K562 (cell line): ENCODE measurements at regions not wholly inside any gene's neighbourhood (a gene's known extent, or its start where the extent isn't known, plus 50 kb on each side); places are given as distances from the start of the nearest gene placed in this dataset.

Experiments used
- ATAC-seq: fragments of 200-7000 bp; cut with Tn5 transposase; 3 replicates; pipeline ENCODE4 v1.9.1; 2020; ENCODE audit warnings: moderate library complexity
- BruUV-seq: library from RNA; stranded (reverse); fragments of 400-500 nt; replicated peaks from 2 replicates; lab custom pipeline; 2021; lab: Mats Ljungman, UMichigan
- CTCF ChIA-PET: fragments of 300-600 bp; formaldehyde crosslinking; extraction: SDS; loops from one replicate; lab custom pipeline; 2021; ENCODE audit warnings: low intra/inter-chr PET ratio; lab: Yijun Ruan, JAX
- POLR2A ChIA-PET: fragments of 300-600, 350-650 bp; sonication (Branson Sonifier 250); formaldehyde crosslinking; extraction: SDS; loops from one replicate; lab custom pipeline; 2021; ENCODE audit warnings: antibody characterized with exemption, inconsistent platforms; lab: Yijun Ruan, JAX
- DNase-seq, 4 experiments: peaks; one replicate each; pipeline versions ENCODE4 v3.0.0 to v3.0.0-alpha.2; 2011 to 2018; ENCODE audit warnings: low spot score in 3 of 4, mixed read lengths in 3 of 4; ENCODE audit errors: extremely low read depth in 1 of 4
- FAIRE-seq: peaks from 2 replicates; lab custom pipeline; 2011; peaks lifted over from hg19 to GRCh38; lab: Jason Lieb, UNC
- H2AFZ ChIP-seq: 2 replicates; pipeline ENCODE4 v1.6.0; 2011; ENCODE audit warnings: low read depth, low read length, control low read depth, inconsistent platforms
- H3K27ac ChIP-seq: fragments of 200-600 bp; 3 replicates; pipeline ENCODE4 v1.8.0; 2011; ENCODE audit warnings: low read depth, mild to moderate bottlenecking, control low read depth, inconsistent platforms, low read length, moderate library complexity, mixed read lengths; ENCODE audit errors: extremely low read depth
- H3K27me3 ChIP-seq, 2 experiments: fragments of 300-600 bp in 1 of 2; 2 replicates in 1 of 2; 3 replicates in 1 of 2; pipeline versions ENCODE4 v1.6.0 to v1.8.0; 2011; ENCODE audit warnings: inconsistent platforms in 2 of 2, low read length in 2 of 2, mild to moderate bottlenecking in 1 of 2, mixed read lengths in 1 of 2, moderate library complexity in 1 of 2; ENCODE audit not compliant: control insufficient read depth in 2 of 2, insufficient read depth in 2 of 2
- H3K36me3 ChIP-seq: fragments of 300-600 bp; 3 replicates; pipeline ENCODE4 v1.8.0; 2011; ENCODE audit warnings: mild to moderate bottlenecking, low read length, inconsistent platforms; ENCODE audit not compliant: control insufficient read depth, insufficient read depth
- H3K4me1 ChIP-seq, 2 experiments: fragments of 200-600 bp in 1 of 2; replicated peaks in 1 of 2; 2 replicates in 1 of 2; 3 replicates in 1 of 2; pipeline versions ENCODE4 v1.5.1 to v1.8.0; 2011; ENCODE audit warnings: inconsistent platforms in 2 of 2, low read length in 2 of 2, mild to moderate bottlenecking in 1 of 2, mixed read lengths in 1 of 2, moderate library complexity in 1 of 2; ENCODE audit not compliant: control insufficient read depth in 2 of 2, insufficient read depth in 2 of 2
- H3K4me2 ChIP-seq: 2 replicates; pipeline ENCODE4 v1.6.1; 2011; ENCODE audit warnings: low read length, control low read depth, inconsistent platforms, mixed read lengths; ENCODE audit not compliant: insufficient read depth
- H3K4me3 ChIP-seq: fragments of 200-600 bp; sonication (generic), shearing (Covaris generic); 2 replicates; pipeline ENCODE4 v1.5.1; 2016; ENCODE audit warnings: control low read depth, inconsistent platforms
- H3K79me2 ChIP-seq: fragments of 200-600 bp; 3 replicates; pipeline ENCODE4 v1.8.0; 2011; ENCODE audit warnings: low read length, inconsistent platforms; ENCODE audit not compliant: control insufficient read depth, insufficient read depth
- H3K9ac ChIP-seq, 2 experiments: 2 replicates each; pipeline versions ENCODE4 v1.6.0 to v1.6.1; 2011; ENCODE audit warnings: low read depth in 2 of 2, low read length in 2 of 2, control low read depth in 1 of 2, inconsistent platforms in 1 of 2, mild to moderate bottlenecking in 1 of 2, mixed read lengths in 1 of 2; ENCODE audit not compliant: insufficient read depth in 1 of 2
- H3K9me1 ChIP-seq: one replicate; pipeline ENCODE4 v1.6.0; 2011; ENCODE audit warnings: inconsistent platforms, mild to moderate bottlenecking, low read length, moderate library complexity; ENCODE audit not compliant: control insufficient read depth, insufficient read depth
- H3K9me3 ChIP-seq: replicated peaks from 2 replicates; pipeline ENCODE4 v1.5.1; 2011; ENCODE audit warnings: low read depth, low read length, inconsistent platforms; ENCODE audit not compliant: control insufficient read depth, insufficient read depth
- H4K20me1 ChIP-seq: replicated peaks from 2 replicates; pipeline ENCODE4 v1.6.1; 2011; ENCODE audit warnings: low read length, inconsistent platforms, mixed read lengths; ENCODE audit not compliant: control insufficient read depth, insufficient read depth
- CBX1 ChIP-seq: sonication (generic); IDR thresholded peaks from 2 replicates; pipeline ENCODE4 v1.6.1; 2016; ENCODE audit warnings: antibody characterized with exemption, low read depth, mild to moderate bottlenecking
- CREB1 ChIP-seq, 2 experiments: sonication (generic) in 1 of 2; formaldehyde crosslinking in 1 of 2; IDR thresholded peaks; 2 replicates each; pipeline versions ENCODE4 v1.6.1 to v1.8.0; 2012 to 2022; ENCODE audit warnings: inconsistent platforms in 1 of 2, mild to moderate bottlenecking in 1 of 2, missing genetic modification reagents in 1 of 2, moderate library complexity in 1 of 2
- ERF ChIP-seq: fragments of 450-650 bp; formaldehyde crosslinking; IDR thresholded peaks from 2 replicates; pipeline ENCODE4 v1.4.0; 2020; ENCODE audit warnings: mild to moderate bottlenecking, mixed read lengths
- MAFK ChIP-seq: IDR thresholded peaks from 2 replicates; pipeline ENCODE4 v1.6.1; 2011; ENCODE audit warnings: low read length, improper control_type of control experiment
- MCM3 ChIP-seq: fragments of 450-650 bp; IDR thresholded peaks from 2 replicates; pipeline ENCODE4 v1.6.1; 2016
- NFIC ChIP-seq: fragments of 450-650 bp; IDR thresholded peaks from 2 replicates; pipeline ENCODE4 v1.6.1; 2017; ENCODE audit warnings: mild to moderate bottlenecking, inconsistent platforms
- PHB2 ChIP-seq: fragments of 450-650 bp; IDR thresholded peaks from 2 replicates; pipeline ENCODE4 v1.6.1; 2017; ENCODE audit warnings: low read depth
- PTTG1 ChIP-seq: fragments of 450-650 bp; IDR thresholded peaks from 2 replicates; pipeline ENCODE4 v1.6.1; 2016; ENCODE audit warnings: low read depth, mild to moderate bottlenecking, missing genetic modification characterization, missing compliant biosample characterization
- RBFOX2 ChIP-seq: fragments of 200-400 bp; formaldehyde crosslinking; IDR thresholded peaks from 2 replicates; pipeline ENCODE4 v1.6.1; 2017; ENCODE audit warnings: low read depth, mild to moderate bottlenecking, low read length, moderate library complexity
- RBM34 ChIP-seq: fragments of 200-400 bp; formaldehyde crosslinking; IDR thresholded peaks from 2 replicates; pipeline ENCODE4 v1.6.1; 2018; ENCODE audit warnings: low read length, borderline replicate concordance; ENCODE audit not compliant: insufficient read depth
- RBM39 ChIP-seq: fragments of 200-400 bp; formaldehyde crosslinking; optimal IDR thresholded peaks from 2 replicates; pipeline ENCODE3; 2018; ENCODE audit warnings: low read depth, low read length
- SNIP1 ChIP-seq: fragments of 450-650 bp; IDR thresholded peaks from 2 replicates; pipeline ENCODE4 v1.7.1; 2017; ENCODE audit warnings: low read depth, mild to moderate bottlenecking
- THRAP3 ChIP-seq: fragments of 450-650 bp; IDR thresholded peaks from 2 replicates; pipeline ENCODE4 v1.6.1; 2016; ENCODE audit warnings: mild to moderate bottlenecking, inconsistent platforms, borderline replicate concordance
- ZNF146 ChIP-seq: IDR thresholded peaks from one replicate; pipeline ENCODE4 v1.6.1; 2018; ENCODE audit warnings: missing compliant biosample characterization; ENCODE audit not compliant: unreplicated experiment
- ZNF174 ChIP-seq: fragments of 250-450 bp; sonication (Bioruptor Pico); IDR thresholded peaks from 2 replicates; pipeline ENCODE4 v1.4.0; 2020; ENCODE audit warnings: mild to moderate bottlenecking
- ZNF175 ChIP-seq: fragments of 200-800 bp; sonication (Bioruptor generic); IDR thresholded peaks from 2 replicates; pipeline ENCODE4 v1.6.1; 2016; ENCODE audit warnings: low read depth, mild to moderate bottlenecking, missing genetic modification characterization, missing compliant biosample characterization
- ZNF184 ChIP-seq: sonication (generic); formaldehyde crosslinking; IDR thresholded peaks from 2 replicates; pipeline ENCODE4 v1.5.0; 2020; ENCODE audit warnings: missing genetic modification reagents
- ZNF324 ChIP-seq: fragments of 250-450 bp; sonication (Bioruptor Pico); IDR thresholded peaks from 2 replicates; pipeline ENCODE4 v1.4.0; 2020; ENCODE audit warnings: mild to moderate bottlenecking
- ZNF384 ChIP-seq: IDR thresholded peaks from 2 replicates; pipeline ENCODE4 v1.6.1; 2012; ENCODE audit warnings: low read depth, low read length, improper control_type of control experiment
- WGBS: fragments of 100-300 bp; shearing (Covaris generic); methylation state at CpG from one replicate; pipeline ENCODE4 v1.1.6; 2016; ENCODE audit warnings: low coverage, mixed read lengths; ENCODE audit not compliant: insufficient coverage; ENCODE audit errors: missing lambda C conversion rate; 5-methylcytosine and 5-hydroxymethylcytosine counted together
- in situ Hi-C: fragments of 300-500 bp; cut with MboI; formaldehyde crosslinking; loops from 4 replicates; pipeline ENCODE4 v1.15.0; 2018; ENCODE audit warnings: inconsistent platforms, mixed read lengths
- intact Hi-C: fragments of 100-400 bp; cut with micrococcal nuclease; formaldehyde crosslinking; loops from 2 replicates; pipeline ENCODE4 v1.14.2; 2022

- Histone ChIP-seq H3K27ac (no peak overlapping the region), H3K4me3 (no peak overlapping the region), H3K9me3 (no peaks in the 10 kb centered on the region), H2AFZ (no peak overlapping the region), H3K79me2 (no peaks in the 10 kb centered on the region), H3K9ac (no peak overlapping the region), H3K27me3 (no peaks in the 10 kb centered on the region), H3K9me1 (no peaks in the 10 kb centered on the region), H4K20me1 (no peaks in the 10 kb centered on the region), H3K36me3 (no peaks in the 10 kb centered on the region), H3K4me2 (no peak overlapping the region), H3K4me1 (no peaks in the 10 kb centered on the region)
- WGBS: 0% methylated on average over 2 of the region's 2 CpGs
- POLR2A ChIA-PET: no interaction called here
- intact Hi-C loops: no loop called here
- no TSS peak for BruUV-seq
- in situ Hi-C loops: no loop called here
- ATAC-seq (no peak), FAIRE-seq (no peak), DNase-seq (no peak)
- TF ChIP-seq CREB1 (IDR thresholded peaks at IDR 0.05) (no peak), CREB1 (CRISPR knock-in tag; IDR thresholded peaks at IDR 0.05) (no peak), NFIC (no peak), RBFOX2 (no peak), RBM39 (no peak), RBM34 (no peak)
- CTCF ChIA-PET: no interaction called here
Observed at GRCh38 chr4:66687459-66687858, 857.8 kb downstream of the CENPC start.

- no peaks in the 10 kb centered on the region for H3K79me2 ChIP-seq
- no peaks in the 10 kb centered on the region for H3K9me1 ChIP-seq
- BruUV-seq: no TSS peak
- no peaks in the 10 kb centered on the region for H3K4me1 ChIP-seq
- no peak for TF ChIP-seq ERF
- TF ChIP-seq THRAP3: no peak
- no peak for TF ChIP-seq PTTG1 (tag)
- TF ChIP-seq CBX1: no peak
- no peak for TF ChIP-seq ZNF146 (CRISPR knock-in tag)
- TF ChIP-seq MCM3: no peak
- TF ChIP-seq PHB2: no peak
- no peak for TF ChIP-seq SNIP1
- no peak for TF ChIP-seq ZNF384
- TF ChIP-seq ZNF324 (CRISPR knock-in tag): no peak
- no peak for TF ChIP-seq ZNF175 (CRISPR knock-in tag)
- TF ChIP-seq MAFK: no peak
- TF ChIP-seq ZNF184 (CRISPR knock-in tag): no peak
- no peak for TF ChIP-seq ZNF174
- TF ChIP-seq, all 486 proteins: peak for 0
- in situ Hi-C loops (no loop called here), intact Hi-C loops (no loop called here)
- Histone ChIP-seq H3K9ac (no peak overlapping the region), H3K4me3 (no peak overlapping the region), H2AFZ (no peak overlapping the region), H3K4me2 (no peak overlapping the region), H3K9me3 (no peaks in the 10 kb centered on the region), H3K27me3 (no peaks in the 10 kb centered on the region), H4K20me1 (no peaks in the 10 kb centered on the region), H3K27ac (no peak overlapping the region), H3K36me3 (no peaks in the 10 kb centered on the region)
- no peak for ATAC-seq
- CTCF ChIA-PET: no interaction called here
- POLR2A ChIA-PET: interaction anchor here (0.5 kb wide), 1 partner anchor 14 kb away, joined by 3 read pairs; no protein-coding TSS in a partner anchor
- no peak for FAIRE-seq
- DNase-seq: no peak
Observed at GRCh38 chr4:66681962-66682361, 863.3 kb downstream of the CENPC start.
